Neural crest cell (in vitro differentiated cells): ENCODE measurements at regions not wholly inside any gene's neighbourhood (a gene's known extent, or its start where the extent isn't known, plus 50 kb on each side); places are given as distances from the start of the nearest gene placed in this dataset.

ENCODE experiments used
- DNase-seq: peaks from one replicate; pipeline ENCODE4 v3.0.0; 2021; ENCODE audit warnings: low read depth, mixed read lengths, low spot score
- H3K27ac Mint-ChIP-seq: one replicate; pipeline ENCODE4 v1.8.0; 2021; ENCODE audit warnings: mild to moderate bottlenecking, mixed read lengths; ENCODE audit not compliant: unreplicated experiment
- H3K27me3 Mint-ChIP-seq: 2 replicates; pipeline ENCODE4 v1.8.0; 2021; ENCODE audit warnings: low read depth, mild to moderate bottlenecking, mixed read lengths
- H3K36me3 Mint-ChIP-seq: 2 replicates; pipeline ENCODE4 v1.8.0; 2021; ENCODE audit warnings: low read depth, mild to moderate bottlenecking, mixed read lengths
- H3K4me1 Mint-ChIP-seq: 2 replicates; pipeline ENCODE4 v1.8.0; 2021; ENCODE audit warnings: mixed read lengths
- H3K4me3 Mint-ChIP-seq: one replicate; pipeline ENCODE4 v1.8.0; 2021; ENCODE audit warnings: mild to moderate bottlenecking, mixed read lengths
- H3K9me3 Mint-ChIP-seq: 2 replicates; pipeline ENCODE4 v1.8.0; 2021; ENCODE audit warnings: mixed read lengths
- TF ChIP-seq, protein P1 (sequence below): fragments of 200-600 bp; sonication (generic); conservative IDR thresholded peaks from 2 replicates; pipeline ENCODE4 v1.5.0; 2021; ENCODE audit warnings: antibody characterized with exemption, mild to moderate bottlenecking

DNA sequence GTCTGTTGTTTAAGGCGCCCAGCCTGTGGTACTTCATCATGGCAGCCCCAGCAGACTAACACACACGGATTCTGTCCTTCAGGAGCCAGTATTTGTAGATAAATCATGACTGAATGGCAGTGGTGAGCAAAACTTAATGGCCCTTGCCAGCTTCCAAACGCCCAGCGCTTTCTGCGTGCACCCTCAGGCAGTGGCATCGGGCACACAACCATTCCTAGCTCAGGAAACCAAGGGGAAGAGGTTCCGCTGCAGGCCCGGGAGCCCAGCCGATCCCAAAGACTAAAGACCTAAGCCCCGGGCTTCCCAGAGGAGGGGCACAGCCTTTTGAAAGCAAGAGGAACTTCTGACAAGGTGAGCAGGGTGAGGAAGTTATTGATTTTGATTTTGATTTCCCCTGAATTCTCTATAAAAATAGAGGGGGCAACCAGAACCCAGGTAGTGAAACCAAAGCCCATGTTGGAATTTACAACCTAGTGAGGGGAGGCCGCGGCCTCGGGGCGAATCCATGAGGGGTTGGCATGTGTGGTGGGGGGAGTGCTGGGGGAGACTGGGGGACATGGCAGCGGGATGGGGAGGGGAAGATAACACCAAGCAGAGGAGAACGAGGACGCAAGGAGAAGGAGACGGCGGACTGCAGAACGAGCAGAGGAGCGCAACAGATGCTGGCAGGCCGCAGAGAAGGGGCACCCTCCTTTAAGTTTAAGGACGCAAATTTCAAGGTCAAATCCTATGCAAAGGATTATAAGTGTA lies 79.9 kb upstream of the SEPTIN5 start:
- H3K4me3 Mint-ChIP-seq = no peak overlapping the region
- H3K27ac Mint-ChIP-seq = no peak overlapping the region
- H3K4me1 Mint-ChIP-seq = peaks cover 3% of the 10 kb centered on the region
- peaks cover 15% of the 10 kb centered on the region for H3K27me3 Mint-ChIP-seq
- DNase-seq = no peak
- H3K36me3 Mint-ChIP-seq = no peaks in the 10 kb centered on the region
- H3K9me3 Mint-ChIP-seq = no peaks in the 10 kb centered on the region
- TF ChIP-seq, protein P1, sequence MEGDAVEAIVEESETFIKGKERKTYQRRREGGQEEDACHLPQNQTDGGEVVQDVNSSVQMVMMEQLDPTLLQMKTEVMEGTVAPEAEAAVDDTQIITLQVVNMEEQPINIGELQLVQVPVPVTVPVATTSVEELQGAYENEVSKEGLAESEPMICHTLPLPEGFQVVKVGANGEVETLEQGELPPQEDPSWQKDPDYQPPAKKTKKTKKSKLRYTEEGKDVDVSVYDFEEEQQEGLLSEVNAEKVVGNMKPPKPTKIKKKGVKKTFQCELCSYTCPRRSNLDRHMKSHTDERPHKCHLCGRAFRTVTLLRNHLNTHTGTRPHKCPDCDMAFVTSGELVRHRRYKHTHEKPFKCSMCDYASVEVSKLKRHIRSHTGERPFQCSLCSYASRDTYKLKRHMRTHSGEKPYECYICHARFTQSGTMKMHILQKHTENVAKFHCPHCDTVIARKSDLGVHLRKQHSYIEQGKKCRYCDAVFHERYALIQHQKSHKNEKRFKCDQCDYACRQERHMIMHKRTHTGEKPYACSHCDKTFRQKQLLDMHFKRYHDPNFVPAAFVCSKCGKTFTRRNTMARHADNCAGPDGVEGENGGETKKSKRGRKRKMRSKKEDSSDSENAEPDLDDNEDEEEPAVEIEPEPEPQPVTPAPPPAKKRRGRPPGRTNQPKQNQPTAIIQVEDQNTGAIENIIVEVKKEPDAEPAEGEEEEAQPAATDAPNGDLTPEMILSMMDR = no peak

DNA sequence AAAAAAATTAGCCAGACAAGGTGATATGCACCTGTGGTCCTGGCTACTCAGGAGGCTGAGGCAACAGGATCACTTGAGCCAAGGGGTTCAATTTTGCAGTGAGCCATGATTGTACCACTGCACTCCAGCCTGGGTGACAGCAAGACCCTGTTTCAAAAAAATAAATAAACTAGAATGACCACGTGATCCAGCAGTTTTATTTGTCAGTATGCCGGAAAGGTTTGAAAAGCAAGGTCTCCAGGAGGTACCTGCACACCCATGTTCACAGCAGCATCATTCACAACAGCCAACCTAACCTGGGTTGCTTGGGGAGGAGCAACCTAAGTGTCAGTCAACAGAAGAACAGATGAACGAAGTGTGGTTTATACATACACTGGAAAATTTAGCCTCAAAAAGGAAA lies 78.7 kb upstream of the SEPTIN5 start:
- no peak overlapping the region for H3K27ac Mint-ChIP-seq
- peaks cover 3% of the 10 kb centered on the region for H3K4me1 Mint-ChIP-seq
- H3K27me3 Mint-ChIP-seq = peaks cover 8% of the 10 kb centered on the region
- TF ChIP-seq, protein P1 = no peak
- no peak overlapping the region for H3K4me3 Mint-ChIP-seq
- H3K9me3 Mint-ChIP-seq = no peaks in the 10 kb centered on the region
- DNase-seq = no peak
- no peaks in the 10 kb centered on the region for H3K36me3 Mint-ChIP-seq

DNA sequence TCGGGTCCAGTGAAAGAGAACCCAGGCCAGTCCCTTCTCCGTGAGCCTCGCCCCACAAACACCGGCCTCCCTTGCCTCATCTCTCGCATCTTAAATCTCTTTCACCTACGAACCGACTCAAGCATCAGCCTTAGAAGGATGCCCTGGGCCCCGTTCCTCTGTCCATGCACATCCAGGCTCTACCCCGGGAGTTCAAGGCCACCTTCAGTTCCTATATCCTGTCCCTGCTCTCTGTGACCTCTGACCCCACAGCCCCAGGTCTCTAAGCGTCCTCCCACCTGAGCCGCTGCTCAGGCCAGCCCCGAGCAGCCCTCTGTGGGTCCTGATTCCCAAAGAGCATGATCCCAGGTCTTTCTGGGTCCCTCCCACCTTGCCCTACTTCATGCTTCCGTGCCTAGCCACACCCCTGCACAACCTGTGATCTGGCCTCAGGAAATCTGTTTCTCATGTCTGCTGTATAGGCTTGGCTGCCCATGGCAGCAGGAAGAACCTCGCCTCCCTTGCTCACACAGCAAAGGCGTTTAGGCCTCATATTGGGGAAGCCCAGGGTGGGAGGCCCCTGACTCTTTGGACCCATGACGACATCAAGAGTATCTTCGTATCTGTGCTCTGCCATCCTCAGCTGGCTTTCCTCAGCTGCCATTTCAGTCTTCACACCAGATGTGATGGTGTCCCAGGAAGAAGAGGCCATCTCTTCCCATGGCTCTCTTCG lies 77.5 kb upstream of the SEPTIN5 start:
- peaks cover 5% of the 10 kb centered on the region for H3K27me3 Mint-ChIP-seq
- no peak overlapping the region for H3K27ac Mint-ChIP-seq
- H3K36me3 Mint-ChIP-seq = no peaks in the 10 kb centered on the region
- no peak for DNase-seq
- H3K4me3 Mint-ChIP-seq = no peak overlapping the region
- H3K9me3 Mint-ChIP-seq = no peaks in the 10 kb centered on the region
- H3K4me1 Mint-ChIP-seq = peaks cover 6% of the 10 kb centered on the region
- TF ChIP-seq, protein P1 = no peak

DNA sequence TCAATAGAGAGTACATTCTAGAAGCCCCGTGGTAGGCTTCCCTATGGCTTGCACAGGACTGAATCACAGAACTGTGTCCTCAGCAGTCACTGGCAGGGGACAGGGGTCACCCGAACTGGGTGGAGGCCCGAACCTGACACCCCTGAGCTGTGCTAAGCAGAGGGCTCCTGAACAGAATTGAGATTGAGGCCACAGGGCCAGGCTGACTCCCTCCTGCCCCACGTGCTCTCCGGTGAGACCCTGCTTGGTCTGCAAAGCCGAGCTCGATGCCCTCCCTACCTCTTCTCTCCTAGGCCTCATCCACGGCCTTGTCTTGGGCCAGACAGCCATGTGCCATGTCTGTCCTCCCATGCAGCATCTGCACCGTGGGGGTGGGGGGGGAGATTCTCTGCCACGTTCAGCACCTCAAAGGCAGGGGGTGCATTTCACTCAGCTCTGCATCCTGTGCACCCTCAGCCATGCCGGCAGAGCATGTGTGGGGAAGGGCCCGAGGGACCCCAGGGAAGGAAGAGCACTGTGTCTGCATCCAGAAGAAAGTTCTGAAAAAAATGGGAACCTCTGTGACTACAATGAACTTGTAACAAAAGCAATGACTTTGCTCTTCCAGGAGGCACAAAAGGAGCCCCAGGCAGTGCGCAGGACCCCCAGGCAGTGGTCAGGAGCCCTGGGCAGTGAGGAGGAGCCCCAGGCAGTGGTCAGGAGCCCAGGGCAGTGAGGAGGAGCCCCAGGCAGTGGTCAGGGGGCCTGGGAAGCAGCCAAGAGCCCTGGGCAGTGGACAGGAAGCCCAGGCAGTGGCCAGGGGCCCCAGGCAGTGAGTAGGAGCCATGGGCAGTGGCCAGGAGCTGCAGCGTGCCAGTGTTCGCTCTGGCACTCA lies 76.7 kb upstream of the SEPTIN5 start:
- H3K36me3 Mint-ChIP-seq = no peaks in the 10 kb centered on the region
- no peak overlapping the region for H3K4me3 Mint-ChIP-seq
- H3K4me1 Mint-ChIP-seq = peaks cover 3% of the 10 kb centered on the region
- H3K27me3 Mint-ChIP-seq = no peaks in the 10 kb centered on the region
- H3K9me3 Mint-ChIP-seq = no peaks in the 10 kb centered on the region
- H3K27ac Mint-ChIP-seq = no peak overlapping the region
- TF ChIP-seq, protein P1 = no peak
- DNase-seq = no peak

DNA sequence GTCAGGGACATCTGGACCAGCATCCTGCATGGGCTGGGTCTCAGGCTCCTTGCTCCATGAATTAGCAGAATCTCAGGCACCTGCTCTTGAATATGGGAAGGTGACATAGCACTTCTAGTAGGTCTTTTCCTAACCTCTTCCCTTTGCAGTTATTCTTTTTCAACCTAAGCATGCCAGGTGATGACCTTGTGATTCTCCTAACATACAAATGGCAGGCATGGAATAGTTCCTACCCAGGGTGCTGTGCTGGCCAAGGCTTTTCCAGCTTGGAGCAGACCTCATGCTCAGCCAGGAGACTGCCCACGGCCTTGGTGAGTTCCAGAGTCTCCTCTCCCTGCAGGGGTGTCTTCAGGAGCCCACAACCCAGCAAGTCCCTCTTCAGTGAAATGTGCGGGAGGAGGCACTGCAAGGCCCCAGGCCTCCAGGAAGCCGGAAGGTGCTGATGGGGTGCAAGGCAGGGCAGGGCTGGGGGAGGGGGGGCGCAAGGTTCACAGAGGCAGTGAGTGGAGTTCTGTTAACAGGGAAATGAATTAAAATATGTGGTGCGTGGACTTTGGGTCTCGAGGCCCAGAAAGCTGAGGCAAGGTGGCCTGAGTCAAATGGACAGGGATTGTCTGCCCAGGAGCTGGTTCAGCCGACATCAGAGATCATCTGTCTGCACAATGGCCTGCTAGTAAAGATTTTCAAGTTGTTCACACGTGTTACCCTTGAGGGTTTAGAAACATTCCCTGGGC lies 75.9 kb upstream of the SEPTIN5 start:
- H3K27me3 Mint-ChIP-seq = peaks cover under 1% of the 10 kb centered on the region
- TF ChIP-seq, protein P1 = no peak
- DNase-seq = no peak
- H3K4me3 Mint-ChIP-seq = no peak overlapping the region
- H3K4me1 Mint-ChIP-seq = peaks cover 3% of the 10 kb centered on the region
- no peaks in the 10 kb centered on the region for H3K36me3 Mint-ChIP-seq
- no peaks in the 10 kb centered on the region for H3K9me3 Mint-ChIP-seq
- H3K27ac Mint-ChIP-seq = no peak overlapping the region
